MM.1S (cell line): ENCODE measurements at regions not wholly inside any gene's neighbourhood (a gene's known extent, or its start where the extent isn't known, plus 50 kb on each side); places are given as distances from the start of the nearest gene placed in this dataset.

ENCODE experiments used
- EZH2phosphoT487 ChIP-seq: fragments of 300-600 bp; sonication (generic); IDR thresholded peaks from 2 replicates; pipeline ENCODE4 v1.6.1; 2018; ENCODE audit warnings: antibody characterized with exemption, low read length
- TF ChIP-seq, protein P1 (sequence below): fragments of 300-600 bp; sonication (generic); IDR thresholded peaks from 2 replicates; pipeline ENCODE4 v1.5.1; 2016; ENCODE audit warnings: antibody characterized with exemption, low read length, mixed read lengths

DNA sequence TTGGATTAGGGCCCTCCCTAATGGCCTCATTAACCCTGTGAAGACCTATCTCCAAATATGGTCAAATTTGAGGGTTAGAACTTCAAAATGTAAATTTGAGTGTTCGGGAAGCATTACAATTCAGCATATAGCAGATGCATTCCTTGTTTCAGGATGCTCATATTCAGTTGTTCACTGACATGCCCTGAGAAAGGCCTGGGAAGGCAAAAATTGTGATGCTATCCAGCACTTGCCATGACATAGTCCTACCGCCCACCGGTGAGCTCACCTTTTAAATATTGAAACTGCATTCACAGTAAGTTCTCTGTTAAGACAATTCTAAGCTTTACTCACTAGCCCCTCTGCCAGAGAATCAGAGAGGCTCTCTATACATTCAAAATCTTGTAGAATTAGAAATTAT is 300.3 kb upstream of the CCDC54 start:
- TF ChIP-seq, protein P1, sequence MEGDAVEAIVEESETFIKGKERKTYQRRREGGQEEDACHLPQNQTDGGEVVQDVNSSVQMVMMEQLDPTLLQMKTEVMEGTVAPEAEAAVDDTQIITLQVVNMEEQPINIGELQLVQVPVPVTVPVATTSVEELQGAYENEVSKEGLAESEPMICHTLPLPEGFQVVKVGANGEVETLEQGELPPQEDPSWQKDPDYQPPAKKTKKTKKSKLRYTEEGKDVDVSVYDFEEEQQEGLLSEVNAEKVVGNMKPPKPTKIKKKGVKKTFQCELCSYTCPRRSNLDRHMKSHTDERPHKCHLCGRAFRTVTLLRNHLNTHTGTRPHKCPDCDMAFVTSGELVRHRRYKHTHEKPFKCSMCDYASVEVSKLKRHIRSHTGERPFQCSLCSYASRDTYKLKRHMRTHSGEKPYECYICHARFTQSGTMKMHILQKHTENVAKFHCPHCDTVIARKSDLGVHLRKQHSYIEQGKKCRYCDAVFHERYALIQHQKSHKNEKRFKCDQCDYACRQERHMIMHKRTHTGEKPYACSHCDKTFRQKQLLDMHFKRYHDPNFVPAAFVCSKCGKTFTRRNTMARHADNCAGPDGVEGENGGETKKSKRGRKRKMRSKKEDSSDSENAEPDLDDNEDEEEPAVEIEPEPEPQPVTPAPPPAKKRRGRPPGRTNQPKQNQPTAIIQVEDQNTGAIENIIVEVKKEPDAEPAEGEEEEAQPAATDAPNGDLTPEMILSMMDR = no peak
- no peak for TF ChIP-seq EZH2phosphoT487
